GM12878 (cell line): ENCODE measurements at regions not wholly inside any gene's neighbourhood (a gene's known extent, or its start where the extent isn't known, plus 50 kb on each side); places are given as distances from the start of the nearest gene placed in this dataset.

Experiments
- POLR2A ChIP-seq: IDR thresholded peaks from 2 replicates; pipeline ENCODE4 v1.6.1; 2011; ENCODE audit warnings: low read depth, mild to moderate bottlenecking, low read length
- RBBP5 ChIP-seq: fragments of 200-600 bp; sonication (generic); conservative IDR thresholded peaks from 2 replicates; pipeline ENCODE4 v1.6.1; 2016

DNA sequence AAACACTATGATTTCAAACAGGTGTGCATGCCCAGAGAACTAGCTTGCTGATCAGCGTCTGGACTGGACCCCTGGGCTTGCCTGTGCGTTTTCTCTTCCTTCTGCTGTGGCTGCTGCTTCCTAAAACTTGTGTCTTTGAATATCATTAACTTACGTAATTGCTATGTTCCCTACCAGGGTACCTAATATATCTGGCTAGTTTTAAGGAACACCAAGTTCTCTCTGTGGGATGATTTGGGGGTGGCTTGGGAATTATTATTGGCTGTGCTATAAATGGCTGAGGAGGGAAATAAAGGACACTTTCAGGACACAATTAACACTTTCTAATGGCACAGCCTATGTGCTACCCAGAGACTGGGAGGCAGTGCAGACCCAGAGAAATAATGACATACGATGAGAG lies 606.0 kb upstream of the RBFOX1 start:
- TF ChIP-seq POLR2A (no peak), RBBP5 (no peak)
